ENCODE measurements at regions not wholly inside any gene's neighbourhood (a gene's known extent, or its start where the extent isn't known, plus 50 kb on each side); places are given as distances from the start of the nearest gene placed in this dataset.
"Not testable (repeated sequence)": the region's sequence is repeated elsewhere in the genome, so short reads cannot be mapped to it uniquely, and the experiment has no call there.

DNA sequence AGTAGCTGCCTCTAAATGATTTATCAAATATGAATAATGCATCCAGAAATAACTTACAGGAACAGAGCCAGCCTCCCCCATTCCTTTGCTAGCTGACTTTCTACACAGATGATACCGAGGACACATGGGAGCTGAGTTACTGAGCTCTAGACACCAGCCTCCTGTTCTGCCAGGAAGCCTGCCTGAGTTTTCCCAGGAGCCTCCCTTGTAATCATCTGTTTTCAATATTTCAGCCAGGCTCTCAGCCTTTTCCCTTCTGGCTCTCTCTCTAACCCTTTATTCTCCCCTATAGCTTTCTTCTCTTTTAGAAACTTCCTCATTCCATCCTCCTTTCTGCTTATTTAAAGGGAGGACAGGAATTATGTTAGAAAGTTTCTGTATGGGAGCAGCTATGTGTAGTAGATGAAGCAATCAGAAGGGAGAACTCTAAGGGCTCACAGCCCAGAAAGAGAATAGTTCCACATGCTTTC, 911.6 kb downstream of the TDRD15 start:
- DNase-seq: no peak

DNA sequence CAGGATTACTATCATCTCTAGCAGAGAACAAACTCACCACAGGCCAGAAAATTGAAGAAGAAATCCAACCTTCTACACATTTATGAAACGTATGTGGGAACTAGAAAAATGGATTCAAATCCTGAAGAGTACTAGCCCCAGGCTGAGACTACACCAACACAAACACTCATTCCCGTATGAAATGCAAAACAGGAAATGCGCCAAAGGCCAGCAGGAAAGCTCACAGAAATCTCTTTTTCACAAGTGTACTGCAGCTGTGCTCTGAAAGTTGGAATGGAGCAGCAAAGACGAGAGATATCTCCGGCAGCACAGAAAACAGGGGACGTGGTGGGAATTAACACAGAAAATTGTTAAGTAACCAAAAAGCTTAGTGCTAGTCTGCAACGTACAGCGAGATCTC, 913.5 kb downstream of the TDRD15 start:
- peak; percentile 19 for DNase-seq

DNA sequence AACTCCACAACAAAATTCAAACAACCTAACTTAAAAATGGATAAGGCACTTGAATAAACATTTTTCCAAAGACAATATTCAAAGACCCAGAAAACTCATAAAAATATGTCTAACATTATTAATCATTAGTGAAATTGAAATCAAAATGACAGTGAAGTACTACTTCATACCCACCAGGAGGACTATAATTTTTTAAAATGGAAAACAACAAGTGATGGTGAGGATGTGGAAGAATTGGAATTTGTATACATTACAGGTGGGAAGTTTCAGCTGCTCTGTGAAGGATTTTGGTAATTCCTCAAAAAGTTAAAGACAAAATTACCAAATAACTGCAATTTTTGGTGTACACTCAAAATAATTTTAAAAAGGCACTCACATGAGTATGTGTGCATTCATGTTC, 920.0 kb downstream of the TDRD15 start:
- no peak for DNase-seq

DNA sequence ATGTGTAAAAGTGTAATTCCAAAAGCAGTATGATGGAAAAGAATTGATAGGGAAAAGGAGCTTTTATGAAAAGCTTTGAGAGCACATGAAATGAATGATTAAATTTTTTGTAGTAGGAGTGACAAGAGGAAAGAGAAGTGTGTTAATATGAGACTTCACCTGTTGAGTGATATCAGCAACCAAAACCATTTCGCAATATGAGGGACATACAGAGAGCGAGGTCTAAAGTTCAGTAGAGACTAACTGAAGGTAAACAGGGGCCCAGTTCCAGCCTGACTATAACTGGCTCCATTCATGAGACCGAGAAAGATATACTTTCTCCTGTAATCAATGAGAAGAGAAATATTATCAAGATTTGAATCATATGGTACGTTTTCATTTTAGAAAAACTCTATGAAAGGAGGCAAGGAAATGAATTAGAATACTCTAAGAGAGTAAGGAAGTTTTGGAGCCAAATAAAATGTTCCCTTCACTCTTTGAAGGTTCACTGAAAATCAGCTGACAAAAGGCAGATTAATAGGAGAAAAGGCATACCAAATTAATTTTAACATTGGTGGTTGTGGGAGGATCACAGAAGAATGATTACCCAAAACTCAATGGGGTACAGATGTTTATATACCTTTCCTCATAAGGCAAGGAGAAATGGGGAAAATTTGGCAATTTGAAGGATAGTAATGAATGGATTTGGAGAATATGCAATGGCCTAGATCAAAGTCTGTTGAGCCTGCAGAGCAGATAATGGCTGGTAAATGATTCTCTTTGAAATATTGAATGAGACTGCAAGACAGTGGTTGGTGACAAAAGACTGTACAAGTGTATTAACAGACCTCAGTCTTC, 932.2 kb downstream of the TDRD15 start:
- no peak for DNase-seq

DNA sequence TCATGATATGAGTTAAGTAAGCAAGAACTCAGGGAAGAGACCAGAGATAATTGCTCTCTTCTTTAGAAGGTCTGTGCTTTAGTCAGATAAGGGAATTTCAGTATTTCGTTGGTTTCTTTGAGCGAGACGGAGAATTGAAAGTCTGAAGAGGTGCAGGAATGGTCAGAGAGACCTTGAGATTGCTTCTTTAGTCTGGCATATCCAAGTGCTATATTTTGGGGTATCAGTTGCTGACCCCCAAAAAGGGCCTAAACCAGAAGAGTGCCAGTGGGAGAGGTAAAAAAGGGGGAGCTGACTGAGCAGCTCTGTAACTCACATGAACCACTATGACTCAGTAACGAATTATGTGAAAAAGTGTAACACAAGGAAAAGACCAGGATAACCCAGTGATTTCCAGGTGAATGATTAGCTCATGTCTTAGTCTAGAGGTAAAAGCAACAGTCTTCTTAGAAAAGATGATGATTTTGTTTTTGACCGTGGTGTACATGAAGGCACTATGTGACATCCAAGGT, 932.9 kb downstream of the TDRD15 start:
- no peak for DNase-seq

DNA sequence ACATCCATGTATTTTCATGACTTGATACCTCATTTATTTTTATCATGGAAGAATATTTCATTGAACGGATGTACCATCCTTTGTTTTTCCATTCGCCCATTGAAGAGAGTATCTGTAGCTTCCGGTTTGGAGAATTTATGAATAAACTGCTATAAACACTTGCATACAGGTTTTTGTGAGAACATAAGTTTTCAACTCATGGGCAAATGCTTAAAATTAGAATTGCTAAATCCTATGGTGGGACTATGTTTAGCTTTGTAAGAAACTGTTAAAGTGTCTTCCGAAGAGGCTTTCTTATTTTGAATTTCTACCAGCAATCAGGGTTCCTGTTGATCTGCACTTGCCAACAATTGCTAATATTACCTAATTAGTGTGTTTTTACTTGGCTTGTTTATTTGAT, 938.9 kb downstream of the TDRD15 start:
- DNase-seq: no peak

DNA sequence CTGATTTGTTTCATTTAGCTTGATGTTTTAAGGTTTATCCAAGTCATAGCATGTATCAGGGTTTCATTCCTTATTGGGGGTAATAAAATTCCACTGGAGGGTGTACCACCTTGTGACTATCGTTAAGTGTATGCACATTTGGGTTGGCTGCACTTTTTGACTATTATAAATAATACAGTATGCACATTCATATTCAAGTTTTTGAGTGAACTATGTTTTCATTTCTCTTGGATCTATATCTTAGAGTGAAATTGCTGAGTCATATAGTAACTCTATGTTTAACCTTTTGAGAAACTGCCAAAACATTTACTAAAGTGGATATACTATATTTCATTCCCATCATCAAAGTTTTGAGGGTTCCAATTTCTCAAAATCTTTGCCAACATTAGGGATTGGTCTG, 952.7 kb downstream of the TDRD15 start:
- no peak for DNase-seq

DNA sequence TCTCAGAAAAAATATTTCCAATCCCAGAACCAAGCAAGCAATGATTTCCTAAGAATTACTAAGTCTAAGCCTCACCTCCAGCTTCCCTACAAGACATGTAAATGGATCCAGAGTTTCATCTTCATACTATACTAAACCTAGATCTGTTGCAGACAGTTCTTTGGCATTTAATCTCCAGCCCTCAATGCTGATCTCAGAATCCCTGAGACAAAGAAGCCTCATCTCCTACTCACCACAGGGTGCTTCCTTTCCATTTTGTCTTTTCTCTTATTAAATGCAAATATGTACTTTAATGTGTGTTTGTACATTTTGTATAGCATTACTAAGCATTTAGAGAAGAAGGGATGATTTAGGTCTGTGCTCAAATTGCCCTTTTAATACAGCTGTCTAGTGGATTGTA, 954.9 kb downstream of the TDRD15 start:
- DNase-seq: no peak

DNA sequence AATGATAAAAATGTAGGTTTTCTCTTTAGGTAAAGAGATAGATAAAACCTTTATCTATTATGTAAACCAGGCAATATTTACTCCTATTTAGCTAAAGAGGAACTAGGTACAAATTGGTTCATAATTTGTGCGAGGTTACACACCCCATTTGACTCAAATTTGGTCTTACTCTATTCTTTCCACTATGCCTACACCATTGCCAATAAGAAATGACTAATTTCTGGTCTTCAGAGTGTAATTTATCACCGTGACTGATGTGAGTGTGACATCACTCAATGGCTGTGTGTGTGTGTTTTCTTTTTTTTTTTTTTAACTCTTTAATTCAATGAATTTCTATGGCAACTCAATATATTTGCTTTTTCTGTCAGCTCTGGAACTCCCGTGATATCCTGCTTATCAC, 955.8 kb downstream of the TDRD15 start:
- DNase-seq: no peak

DNA sequence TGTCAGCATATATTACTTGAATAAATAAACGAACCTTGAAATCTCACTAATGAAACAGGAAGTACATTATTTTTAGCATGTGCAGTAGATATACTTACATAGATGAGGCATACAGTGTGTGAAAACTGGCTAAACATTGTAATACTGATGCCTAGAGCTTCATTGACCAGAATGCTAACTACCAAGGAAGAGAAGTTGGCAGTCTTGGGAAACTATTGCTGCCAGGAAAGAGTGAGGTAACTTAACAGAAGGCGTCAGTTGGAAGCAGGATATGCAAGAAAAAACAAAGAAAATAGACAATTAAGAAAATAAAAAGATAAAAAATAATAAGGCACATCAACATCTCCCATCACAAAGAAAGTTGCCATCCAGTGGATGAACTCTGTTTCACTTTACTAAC, 963.0 kb downstream of the TDRD15 start:
- DNase-seq: no peak

DNA sequence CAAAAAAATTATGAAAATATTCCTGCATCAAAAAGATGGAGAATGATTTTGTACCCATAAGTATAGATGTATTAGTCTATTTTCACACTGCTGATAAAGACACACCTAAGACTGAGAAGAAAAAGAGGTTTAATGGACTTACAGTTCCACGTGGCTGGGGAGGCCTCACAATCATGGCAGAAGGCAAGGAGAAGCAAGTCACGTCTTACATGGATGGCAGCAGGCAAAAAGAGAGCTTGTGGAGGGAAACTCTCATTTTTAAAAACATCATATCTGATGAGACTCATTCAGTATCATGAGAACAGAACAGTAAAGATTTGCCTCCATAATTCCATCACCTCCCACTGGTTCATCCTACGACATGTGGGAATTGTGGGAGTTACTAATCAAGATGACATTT, 979.8 kb downstream of the TDRD15 start:
- not testable (repeated sequence) for DNase-seq

DNA sequence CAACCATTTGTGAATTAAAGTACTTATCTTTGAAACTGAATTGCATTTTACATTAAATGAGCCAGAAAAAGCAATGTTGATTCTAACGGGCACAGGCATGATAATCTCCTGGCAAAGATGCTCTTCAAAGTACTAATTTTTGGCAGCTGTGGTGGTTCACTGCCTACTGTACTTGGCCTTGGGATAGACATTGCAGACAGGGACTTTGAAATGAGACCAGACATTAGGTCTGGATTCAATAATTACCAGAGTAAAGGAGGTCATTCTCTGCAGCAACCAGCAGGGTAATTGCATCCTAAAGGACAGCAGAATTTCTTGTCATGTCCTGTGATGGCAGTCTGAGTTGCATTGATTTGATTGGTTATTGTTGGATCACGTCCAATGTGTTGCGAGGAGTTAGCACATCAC, 986.5 kb downstream of the TDRD15 start:
- peak; percentile 9 for DNase-seq

DNA sequence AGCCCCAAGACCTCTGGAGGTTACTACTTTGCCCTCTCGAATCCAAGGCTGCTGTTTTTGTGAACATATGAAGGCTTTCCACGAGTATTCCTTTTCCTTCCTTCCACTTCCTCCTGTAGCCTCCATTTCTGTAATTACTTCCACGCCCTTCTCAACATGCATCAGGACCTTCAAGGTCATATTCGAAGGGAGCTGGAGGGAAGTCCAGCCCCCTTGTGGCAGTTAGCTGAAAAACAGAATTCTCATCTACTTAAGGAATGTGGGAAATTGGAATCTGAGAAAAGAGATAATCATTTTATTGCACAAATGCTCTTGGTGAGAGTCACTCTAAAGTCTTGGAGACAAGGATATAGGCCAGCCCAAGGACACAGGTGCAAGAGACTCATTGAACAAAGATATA, 1000.2 kb downstream of the TDRD15 start:
- DNase-seq: peak; percentile 37

DNA sequence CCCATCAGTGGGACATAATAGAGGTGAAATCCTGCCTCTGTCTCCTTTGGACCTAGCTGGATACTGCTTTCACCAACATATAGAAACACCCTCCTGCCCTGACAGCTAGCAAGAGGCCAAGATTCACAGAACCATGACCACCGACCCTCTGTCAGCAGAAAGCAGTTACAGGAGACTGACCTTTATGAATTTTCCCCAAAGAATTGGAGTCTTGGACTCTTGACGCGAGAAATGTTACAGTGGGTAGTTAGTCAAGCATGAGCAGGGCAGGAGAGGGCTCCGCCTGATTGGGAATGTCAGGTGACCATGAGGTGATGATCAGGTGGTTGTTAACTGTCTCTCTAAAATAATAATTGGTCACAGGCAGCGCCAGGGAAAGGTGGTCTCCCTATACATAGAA, 1002.3 kb downstream of the TDRD15 start:
- DNase-seq: no peak

DNA sequence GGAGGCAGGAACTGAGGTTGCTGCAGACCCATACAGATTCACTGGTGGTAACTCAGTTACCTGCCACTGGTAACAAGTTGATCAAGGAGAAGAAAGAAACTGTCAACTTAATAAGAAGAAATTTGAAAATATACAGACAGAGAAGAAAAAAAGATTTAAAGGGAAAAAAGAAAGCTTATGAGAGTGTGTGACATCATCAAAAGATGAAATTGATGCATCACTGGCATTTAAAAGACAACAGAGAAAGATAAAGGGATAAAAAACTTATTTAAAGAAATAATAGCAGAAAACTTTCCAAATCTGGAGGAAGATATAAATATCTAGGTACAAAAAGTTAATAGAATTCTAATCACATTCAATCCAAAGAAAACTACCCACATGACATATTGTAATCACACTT, 1003.2 kb downstream of the TDRD15 start:
- DNase-seq: no peak

DNA sequence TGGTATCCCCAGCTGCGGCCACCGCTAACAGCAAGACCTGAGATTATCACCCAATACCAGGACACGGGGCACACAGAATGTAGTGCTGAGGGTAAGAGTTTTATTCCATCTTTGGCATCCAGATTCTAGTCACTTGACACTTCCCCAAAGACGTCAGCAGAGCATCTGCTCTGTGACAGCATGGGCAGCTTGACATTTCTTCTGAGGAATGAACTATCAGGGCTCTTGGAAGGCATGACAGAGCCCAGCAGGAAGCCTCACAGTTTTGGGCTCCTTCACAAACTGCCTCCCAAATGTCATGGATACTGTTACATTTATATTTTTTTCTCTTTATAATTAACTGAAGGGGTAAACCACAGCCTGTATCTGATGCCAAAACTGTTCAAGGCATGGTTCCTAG, 1010.7 kb downstream of the TDRD15 start:
- DNase-seq: no peak

DNA sequence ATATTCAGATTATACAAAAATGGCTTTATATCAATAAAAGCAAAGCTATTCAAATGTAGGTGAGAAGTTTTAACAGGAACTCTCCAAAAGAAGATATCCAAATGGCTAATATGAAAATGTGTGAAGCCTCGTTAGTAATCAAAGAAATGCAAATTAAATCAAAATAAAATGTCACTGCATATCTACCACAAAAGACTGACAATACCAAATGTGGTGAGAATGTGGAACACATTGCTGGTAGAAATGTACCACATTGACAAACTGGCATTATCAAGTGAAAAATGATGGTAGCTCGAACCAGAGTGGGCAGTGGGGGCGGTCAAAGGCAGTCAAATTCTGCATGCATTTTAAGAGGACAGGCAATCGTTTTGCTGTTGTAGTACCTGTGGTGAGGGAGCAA, 1012.7 kb downstream of the TDRD15 start:
- no peak for DNase-seq

DNA sequence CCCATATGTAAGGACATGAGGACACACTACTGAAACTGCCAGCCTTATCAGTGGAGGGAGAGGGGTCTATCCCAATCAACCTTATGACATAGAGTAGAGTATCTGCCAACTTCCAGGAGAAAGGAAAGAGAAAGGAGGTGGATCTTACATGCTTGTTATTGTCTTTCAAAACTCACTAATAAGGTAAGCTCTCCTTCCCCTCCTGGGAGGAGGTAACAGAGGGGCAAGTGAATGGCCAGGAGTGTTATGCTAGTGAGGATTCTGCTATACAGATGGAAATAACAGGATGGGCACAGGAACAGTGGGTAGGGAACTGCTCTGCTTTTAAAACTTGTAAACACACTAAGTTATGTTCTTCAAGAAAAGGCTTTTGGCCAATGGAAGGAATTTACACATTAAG, 1020.1 kb downstream of the TDRD15 start:
- no peak for DNase-seq

DNA sequence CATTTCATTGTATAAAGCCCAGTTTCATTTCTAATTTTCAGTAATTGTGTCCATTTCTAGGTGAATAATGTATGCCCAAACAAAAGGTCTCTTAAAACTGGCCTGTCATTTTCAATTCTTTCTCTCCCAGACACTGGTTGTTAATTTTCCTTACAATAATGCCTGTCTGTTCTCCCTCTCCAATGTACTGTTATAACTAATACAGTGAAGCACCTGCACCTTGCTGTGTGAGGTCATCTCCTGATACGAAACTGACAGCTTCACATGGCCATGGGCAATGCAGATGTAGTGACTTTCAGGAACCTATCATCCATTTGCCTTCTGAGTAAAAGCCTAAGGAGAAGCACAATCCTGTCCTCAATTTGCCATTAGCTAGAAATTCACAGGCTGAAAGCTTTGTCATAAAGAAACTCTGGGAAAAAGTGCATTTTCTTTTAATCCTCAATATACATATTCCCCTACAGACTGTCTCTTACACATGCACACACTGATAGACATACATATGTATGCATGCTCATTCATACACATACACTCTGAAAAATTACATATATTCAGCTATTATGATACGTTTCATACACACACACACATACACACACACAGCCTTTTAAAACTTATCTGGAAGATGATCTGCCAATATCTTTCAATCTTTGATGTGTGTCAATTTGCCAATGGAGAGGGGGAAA, 1030.3 kb downstream of the TDRD15 start:
- no peak for DNase-seq

DNA sequence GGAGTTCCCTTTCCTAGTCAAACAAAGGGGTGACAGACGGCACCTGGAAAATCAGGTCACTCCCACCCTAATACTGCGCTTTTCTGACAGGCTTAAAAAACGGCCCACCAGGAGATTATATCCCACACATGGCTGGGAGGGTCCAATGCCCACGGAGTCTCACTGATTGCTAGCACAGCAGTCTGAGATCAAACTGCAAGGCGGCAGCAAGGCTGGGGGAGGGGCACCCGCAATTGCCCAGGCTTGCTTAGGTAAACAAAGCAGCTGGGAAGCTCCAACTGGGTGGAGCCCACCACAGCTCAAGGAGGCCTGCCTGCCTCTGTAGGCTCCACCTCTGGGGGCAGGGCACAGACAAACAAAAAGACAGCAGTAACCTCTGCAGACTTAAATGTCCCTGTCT, 1032.9 kb downstream of the TDRD15 start:
- DNase-seq: peak; percentile 15

DNA sequence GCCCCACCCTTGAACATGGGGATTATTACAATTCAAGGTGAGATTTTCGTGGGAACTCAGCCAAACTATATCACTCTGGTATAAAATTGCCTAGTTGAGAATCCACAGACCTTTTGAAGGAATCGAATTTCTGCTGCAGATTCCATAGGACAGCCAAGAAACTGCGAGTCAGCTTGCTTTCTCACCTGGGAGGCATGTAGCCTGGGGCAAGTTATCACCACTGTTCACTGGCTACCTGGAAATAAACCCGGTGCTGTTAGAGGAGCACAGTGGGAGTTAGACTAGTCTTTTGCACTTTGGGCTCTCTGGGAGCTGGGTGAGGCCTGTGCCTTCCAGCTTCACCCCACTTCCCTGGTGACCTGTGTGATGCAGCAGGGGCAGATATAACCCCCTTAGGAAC, 1043.5 kb downstream of the TDRD15 start:
- no peak for DNase-seq

DNA sequence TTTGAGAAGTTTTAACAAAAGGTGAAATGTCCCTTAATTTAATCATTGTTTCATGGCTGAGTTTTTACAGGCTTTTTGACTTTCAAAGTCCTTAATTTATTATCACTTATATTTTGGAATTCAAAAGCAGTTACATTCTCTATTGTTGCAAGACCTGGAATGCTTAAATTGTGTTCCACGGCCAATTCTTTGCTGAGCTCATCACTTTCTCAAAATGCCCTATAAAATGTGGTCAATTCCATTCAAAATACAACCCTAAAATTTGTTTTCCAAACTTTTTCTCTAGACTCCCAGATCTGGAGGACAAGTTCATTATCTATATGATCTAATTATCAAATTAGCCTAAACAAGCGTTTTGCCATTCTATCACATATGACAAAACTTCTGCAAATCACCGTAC, 1051.2 kb downstream of the TDRD15 start:
- DNase-seq: no peak

DNA sequence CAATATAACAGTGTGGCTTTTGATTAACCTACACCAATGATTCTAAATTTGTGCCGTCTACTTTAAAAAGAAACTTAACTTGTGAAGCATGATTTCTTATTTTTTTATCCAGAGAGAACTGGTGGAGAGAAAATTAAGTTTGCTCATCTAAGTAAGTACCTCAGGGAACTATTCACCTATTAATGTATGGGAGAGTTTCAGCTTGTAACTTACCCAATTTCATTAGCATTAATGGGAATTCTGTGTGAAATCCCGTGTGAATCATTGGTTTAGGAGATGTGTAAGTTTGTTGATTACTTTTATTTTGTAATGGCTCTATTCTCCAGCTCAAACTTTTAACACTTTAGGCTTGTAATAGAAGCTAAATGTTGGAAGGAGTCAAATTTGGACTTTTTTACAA, 1061.5 kb downstream of the TDRD15 start:
- DNase-seq: no peak

DNA sequence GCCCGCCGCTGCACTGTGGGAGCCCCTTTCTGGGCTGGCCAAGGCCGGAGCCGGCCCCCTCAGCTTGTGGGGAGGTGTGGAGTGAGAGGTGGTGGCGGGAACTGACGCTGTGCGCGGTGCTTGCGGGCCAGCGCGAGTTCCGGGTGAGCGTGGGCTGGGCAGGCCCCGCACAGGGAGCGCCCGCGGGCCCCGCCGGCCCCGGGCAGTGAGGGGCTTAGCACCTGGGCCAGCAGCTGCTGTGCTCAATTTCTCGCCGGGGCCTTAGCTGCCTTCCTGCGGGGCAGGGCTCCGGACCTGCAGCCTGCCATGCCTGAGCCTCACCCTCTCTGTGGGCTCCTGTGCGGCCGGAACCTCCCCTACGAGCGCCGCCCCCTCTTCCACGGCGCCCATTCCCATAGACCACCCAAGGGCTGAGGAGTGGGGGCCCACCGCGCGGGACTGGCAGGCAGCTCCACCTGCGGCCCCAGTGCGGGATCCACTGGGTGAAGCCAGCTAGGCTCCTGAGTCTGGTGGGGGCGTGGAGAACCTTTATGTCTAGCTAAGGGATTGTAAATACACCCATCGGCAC, 1062.6 kb downstream of the TDRD15 start:
- DNase-seq: not testable (repeated sequence)

All from DMS53 (cell line).